GF-D8 (cell line): ENCODE measurements at regions not wholly inside any gene's neighbourhood (a gene's known extent, or its start where the extent isn't known, plus 50 kb on each side); places are given as distances from the start of the nearest gene placed in this dataset.
"Not testable (repeated sequence)": the region's sequence is repeated elsewhere in the genome, so short reads cannot be mapped to it uniquely, and the experiment has no call there.

Experiments
- DNase-seq: peaks from one replicate; lab custom pipeline; 2025; lab: John Stamatoyannopoulos, UW

DNA sequence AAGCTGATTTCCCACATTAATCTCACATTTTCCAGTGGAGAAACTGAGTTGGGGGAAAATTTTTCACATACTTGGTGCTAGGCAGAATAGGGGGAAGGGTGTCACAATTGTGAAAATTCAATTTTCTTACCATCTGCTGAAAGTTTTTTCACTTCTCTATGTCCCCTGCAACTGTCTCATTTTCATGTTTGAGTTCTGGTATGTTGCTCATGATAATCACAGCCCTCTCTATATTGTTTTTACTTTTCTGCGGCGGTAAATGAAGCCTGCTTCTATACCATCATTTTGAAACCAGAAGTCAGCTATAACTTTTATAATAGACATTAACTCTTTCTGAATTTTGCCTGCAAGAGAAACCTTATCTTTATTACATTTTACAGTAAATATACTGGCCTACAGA, 1664.5 kb downstream of the EFNA5 start:
- DNase-seq, result no peak

DNA sequence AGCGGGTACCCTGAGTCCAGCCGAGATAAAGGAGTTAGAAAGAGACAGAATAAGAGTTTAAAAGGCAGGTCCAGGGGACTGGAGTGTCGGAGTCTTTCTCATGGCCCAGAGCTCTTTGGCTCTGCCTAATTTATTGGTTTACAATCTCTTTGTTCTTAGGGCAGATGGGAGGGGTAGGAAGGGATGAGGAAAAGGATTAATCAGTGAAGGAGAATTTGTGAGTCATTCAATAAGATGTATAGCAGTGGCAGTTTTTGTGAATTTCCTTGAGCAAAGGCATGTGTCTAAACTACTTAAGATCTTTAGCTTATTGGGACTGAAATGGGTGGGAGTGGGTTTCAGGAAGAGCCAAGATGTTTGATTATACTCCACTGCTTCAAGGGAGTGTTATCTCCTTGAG, 1671.7 kb downstream of the EFNA5 start:
- not testable (repeated sequence) for DNase-seq

DNA sequence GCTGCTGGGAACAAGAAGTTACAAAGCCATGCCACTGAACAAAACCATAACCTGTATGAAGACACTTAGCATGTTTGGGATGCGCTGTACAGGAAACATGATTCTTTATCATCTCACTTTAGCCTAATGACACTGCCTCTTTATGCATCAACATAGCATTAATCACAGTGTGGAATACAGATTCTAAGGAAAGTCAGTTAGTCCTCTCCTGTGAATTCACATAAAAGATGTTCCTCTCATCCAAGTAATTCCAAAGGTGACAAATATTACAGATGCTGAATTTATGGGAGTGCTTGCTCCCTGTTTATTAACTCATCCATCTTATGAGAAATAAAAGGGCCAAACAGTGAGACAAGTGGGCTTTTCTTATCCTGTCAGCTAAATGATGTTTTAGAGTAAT, 1677.7 kb downstream of the EFNA5 start:
- DNase-seq, result no peak

DNA sequence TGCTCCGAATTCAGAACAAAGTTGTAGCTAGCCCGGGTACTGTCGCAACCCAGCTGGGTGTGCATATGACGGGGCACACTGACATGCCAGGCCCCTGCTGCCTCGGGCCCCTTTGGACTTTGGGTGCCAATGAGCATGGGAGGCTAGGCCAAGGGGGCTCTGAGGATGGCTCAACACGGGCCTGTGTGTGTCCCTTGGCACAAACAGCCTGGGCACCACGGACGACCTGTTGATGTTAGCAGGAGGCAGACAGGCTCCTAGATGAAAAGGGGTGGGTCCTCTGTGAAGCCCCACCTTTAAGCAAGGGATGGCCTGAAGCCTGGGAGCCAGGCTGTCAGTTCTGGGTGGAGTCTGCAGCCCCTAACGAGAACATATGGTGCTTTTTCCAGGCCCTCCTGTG, 1688.2 kb downstream of the EFNA5 start:
- no peak for DNase-seq

- no peak for DNase-seq
These were observed 1692.7 kb downstream of the EFNA5 start for GRCh38 chr5:105978011-105978410.

GRCh38 chr5:105977163-105977562, 1693.6 kb downstream of the EFNA5 start:
- no peak for DNase-seq

DNA sequence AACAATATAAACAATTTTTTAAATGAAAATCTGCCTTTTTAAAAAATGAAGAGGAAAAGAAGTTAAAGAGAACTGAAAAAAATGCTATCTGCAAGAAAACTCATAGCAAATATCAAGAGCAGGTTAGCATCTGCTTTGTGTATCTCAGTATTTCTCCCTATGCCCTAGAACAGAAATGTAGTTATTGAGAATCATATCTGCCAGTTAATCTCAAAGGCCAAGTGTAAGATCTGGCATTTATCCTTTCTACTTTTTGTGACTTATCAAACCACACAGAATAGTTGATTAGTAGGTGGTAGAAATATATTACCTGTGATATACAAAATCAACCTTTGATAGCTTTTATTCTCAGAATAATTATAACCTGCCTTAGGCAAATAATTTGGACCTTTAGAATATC, 1699.8 kb downstream of the EFNA5 start:
- DNase-seq, result no peak

DNA sequence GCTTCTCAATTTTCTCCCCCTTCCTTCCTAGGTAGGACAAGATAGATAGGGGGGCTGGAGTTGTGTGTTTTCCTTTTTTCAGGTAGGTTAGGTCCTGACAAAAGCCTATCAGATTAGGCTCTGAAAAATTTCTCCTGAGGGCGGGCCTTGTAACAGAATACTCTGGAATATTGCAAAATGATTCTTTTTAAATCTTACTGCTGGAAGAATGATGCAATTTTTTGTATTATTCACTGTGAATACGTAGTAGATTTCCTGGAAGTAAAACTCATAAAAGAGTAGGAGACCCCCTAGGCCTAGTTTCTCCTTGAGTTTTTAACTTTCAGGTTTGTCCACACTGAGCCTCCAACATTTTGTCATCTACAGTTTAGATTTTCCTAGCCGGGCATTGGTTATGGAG, 1701.8 kb downstream of the EFNA5 start:
- DNase-seq, result no peak

GRCh38 chr5:105963696-105964255, 1707.0 kb downstream of the EFNA5 start:
- no peak for DNase-seq

DNA sequence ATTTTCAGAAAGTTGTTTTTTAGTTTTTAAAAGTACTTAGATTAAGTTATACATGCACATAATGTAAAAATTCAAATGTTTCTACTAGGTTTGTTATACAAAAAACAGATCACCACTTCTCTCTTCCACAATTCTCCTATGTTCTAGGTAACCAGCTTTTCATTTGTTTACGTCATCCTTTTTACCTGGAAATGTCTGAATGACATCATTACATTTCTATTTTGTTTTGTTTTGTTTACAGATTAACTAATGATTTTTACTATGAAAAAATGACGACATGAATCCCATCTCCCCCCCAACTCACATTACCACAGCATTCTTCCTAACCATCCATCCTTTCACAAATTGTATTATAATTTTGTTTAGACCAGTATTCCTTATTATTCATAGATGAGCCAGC, 1709.2 kb downstream of the EFNA5 start:
- DNase-seq, result no peak

DNA sequence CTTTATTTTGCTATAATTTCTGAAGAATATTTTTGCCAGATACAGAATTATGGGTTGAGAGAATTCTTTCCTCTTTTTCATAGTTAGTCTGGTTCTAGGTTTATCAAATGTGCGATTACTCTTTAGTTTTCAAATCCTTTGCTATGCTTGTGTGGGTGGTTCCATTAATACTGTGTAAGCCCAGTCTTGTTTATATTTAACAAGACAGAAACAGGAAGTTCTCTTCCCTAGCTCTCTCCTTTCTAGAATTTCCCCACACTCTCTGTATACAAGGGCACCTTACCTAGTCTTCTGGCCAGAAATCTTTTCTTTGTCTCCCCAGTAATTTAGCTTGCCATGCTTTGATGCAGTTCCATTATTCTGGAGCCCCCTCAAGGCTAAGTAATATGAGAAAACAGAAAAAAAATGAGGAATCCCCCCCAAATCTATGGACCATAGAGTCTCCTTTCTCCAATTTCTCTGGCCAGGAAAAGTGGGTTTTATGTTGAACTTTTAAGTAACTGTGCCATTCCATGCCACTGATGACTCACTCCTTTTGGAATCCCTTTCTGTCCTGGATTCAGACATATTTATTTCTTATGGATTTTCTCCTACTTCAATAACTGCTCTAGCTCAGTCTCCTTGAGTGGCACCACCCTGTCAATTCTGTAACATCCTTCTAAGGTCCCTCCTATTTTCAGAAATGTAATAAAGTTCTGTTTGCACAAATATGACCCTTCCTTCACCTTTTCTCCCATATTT, 1714.1 kb downstream of the EFNA5 start:
- no peak for DNase-seq

GRCh38 chr5:105954341-105954740, 1716.4 kb downstream of the EFNA5 start:
- DNase-seq, result no peak

GRCh38 chr5:105953616-105954015, 1717.1 kb downstream of the EFNA5 start:
- DNase-seq, result no peak

DNA sequence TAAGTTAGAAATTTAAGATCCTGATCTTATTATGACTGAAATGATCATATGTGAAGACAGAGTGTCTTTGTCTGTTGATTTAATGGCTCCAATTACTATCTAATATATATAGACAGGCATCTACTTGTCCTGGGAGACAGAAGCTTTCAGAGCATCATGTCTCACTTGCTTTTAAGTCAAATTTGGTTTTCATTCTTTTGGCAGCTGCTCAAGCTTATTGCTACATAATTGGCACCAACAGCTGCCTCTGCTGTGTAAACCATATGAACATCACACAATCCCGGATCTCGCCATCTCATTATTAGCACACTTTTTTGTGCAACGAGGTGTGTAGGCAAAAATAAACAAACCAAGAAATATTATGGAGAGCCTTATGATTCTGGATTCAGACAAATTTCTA, 1717.9 kb downstream of the EFNA5 start:
- no peak for DNase-seq

- no peak for DNase-seq
These were observed 1723.3 kb downstream of the EFNA5 start for GRCh38 chr5:105947461-105947860.

GRCh38 chr5:105945203-105945972, 1725.3 kb downstream of the EFNA5 start:
- DNase-seq, result no peak

DNA sequence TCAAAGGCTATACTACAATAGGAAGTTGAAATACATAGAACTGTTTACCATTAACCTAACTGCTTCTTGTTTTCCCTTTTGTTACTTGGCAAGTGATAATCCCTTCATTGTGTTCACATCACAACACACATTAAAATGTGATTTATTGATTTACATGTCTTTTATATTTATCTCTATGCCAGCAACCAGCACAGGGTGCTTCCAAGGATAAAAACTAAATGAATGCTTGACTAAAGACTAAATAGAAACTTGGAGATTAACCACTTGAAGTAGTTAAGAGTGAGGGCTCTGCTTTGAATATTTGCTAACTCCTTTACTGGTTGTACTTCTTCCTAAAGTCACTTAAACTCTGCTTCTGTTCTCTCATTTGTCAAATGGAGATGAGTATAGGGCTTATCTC, 1730.6 kb downstream of the EFNA5 start:
- DNase-seq, result no peak

GRCh38 chr5:105934171-105934570, 1736.6 kb downstream of the EFNA5 start:
- DNase-seq, result no peak

- no peak for DNase-seq
These were observed 1738.8 kb downstream of the EFNA5 start for GRCh38 chr5:105931881-105932421.

- DNase-seq, result no peak
These were observed 1740.9 kb downstream of the EFNA5 start for GRCh38 chr5:105929858-105930257.

DNA sequence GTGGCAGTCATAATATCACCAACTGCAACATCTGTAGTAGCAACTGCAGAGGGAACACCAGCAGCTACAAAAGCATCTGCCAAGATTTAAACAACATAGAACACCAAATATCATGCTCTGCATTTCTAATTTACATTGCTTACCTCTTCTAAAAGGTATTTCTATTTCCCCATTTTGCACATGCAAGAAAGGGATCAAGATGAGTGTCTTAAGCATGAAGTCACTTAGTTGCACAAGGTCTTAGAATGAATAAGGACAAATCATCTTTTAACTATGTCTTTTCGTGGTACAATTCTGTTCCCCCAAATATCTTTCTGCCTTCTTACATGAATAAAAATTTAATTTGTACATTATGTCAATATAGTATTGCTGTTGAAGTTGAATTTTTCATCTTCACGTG, 1746.4 kb downstream of the EFNA5 start:
- DNase-seq, result no peak

GRCh38 chr5:105922574-105922973, 1748.2 kb downstream of the EFNA5 start:
- no peak for DNase-seq

DNA sequence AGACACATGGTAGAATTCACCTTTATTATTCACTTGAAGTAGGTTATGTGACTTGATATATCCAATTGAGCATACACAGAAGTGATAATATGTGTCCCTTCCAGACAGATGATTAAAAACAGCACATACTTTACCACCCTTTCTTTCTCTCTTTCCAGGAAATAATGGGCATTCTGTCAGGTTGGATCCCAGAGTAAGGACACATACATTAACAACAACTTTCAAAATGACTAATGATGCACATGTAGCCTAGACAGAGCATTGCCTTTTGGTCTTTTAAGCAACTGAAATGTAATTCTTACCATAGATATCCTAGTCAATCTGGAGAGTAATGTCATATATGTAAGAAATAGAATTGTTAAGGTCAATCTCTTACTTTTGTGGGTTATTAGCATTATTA, 1748.7 kb downstream of the EFNA5 start:
- no peak for DNase-seq
